HG03521 (cell line): ENCODE measurements at regions not wholly inside any gene's neighbourhood (a gene's known extent, or its start where the extent isn't known, plus 50 kb on each side); places are given as distances from the start of the nearest gene placed in this dataset.

ENCODE experiments used
- ATAC-seq: cut with Tn5 transposase; IDR thresholded peaks from one replicate; pipeline ENCODE4 v1.9.1; 2021; ENCODE audit warnings: mild to moderate bottlenecking, moderate library complexity; ENCODE audit not compliant: unreplicated experiment

- no peak for ATAC-seq
Measured at GRCh38 chr3:187950671-187951070, 203.3 kb upstream of the LPP start.

- ATAC-seq: no peak
Measured at GRCh38 chr3:187951452-187952190, 202.3 kb upstream of the LPP start.

GRCh38 chr3:187952849-187953248, 201.1 kb upstream of the LPP start:
- no peak for ATAC-seq

- ATAC-seq: no peak
Measured at GRCh38 chr3:187954516-187954872, 199.5 kb upstream of the LPP start.

- no peak for ATAC-seq
Measured at GRCh38 chr3:187954873-187955586, 198.9 kb upstream of the LPP start.

GRCh38 chr3:187955587-187955952, 198.4 kb upstream of the LPP start:
- ATAC-seq: no peak

GRCh38 chr3:187957165-187957581, 196.8 kb upstream of the LPP start:
- ATAC-seq: no peak

- no peak for ATAC-seq
Measured at GRCh38 chr3:187957582-187957981, 196.4 kb upstream of the LPP start.

GRCh38 chr3:187958432-187959003, 195.4 kb upstream of the LPP start:
- no peak for ATAC-seq

GRCh38 chr3:187960820-187961219, 193.1 kb upstream of the LPP start:
- ATAC-seq: no peak

GRCh38 chr3:187961366-187961765, 192.6 kb upstream of the LPP start:
- no peak for ATAC-seq

- no peak for ATAC-seq
Measured at GRCh38 chr3:187963003-187963676, 190.8 kb upstream of the LPP start.

GRCh38 chr3:187963677-187964385, 190.1 kb upstream of the LPP start:
- ATAC-seq: no peak

- no peak for ATAC-seq
Measured at GRCh38 chr3:187964760-187965159, 189.2 kb upstream of the LPP start.

GRCh38 chr3:187966096-187966495, 187.9 kb upstream of the LPP start:
- ATAC-seq: no peak

GRCh38 chr3:187966636-187967406, 187.1 kb upstream of the LPP start:
- ATAC-seq: no peak

- no peak for ATAC-seq
Measured at GRCh38 chr3:187967993-187968392, 186.0 kb upstream of the LPP start.

- no peak for ATAC-seq
Measured at GRCh38 chr3:187968883-187969580, 184.9 kb upstream of the LPP start.

- ATAC-seq: no peak
Measured at GRCh38 chr3:187969581-187969950, 184.4 kb upstream of the LPP start.

- ATAC-seq: no peak
Measured at GRCh38 chr3:187970106-187970505, 183.9 kb upstream of the LPP start.
